DND-41 (cell line): ENCODE measurements at regions not wholly inside any gene's neighbourhood (a gene's known extent, or its start where the extent isn't known, plus 50 kb on each side); places are given as distances from the start of the nearest gene placed in this dataset.

Experiments
- CTCF ChIP-seq: IDR thresholded peaks from 2 replicates; pipeline ENCODE4 v1.5.1; 2012; ENCODE audit warnings: borderline replicate concordance, low read length, moderate library complexity, mild to moderate bottlenecking; ENCODE audit not compliant: poor library complexity, severe bottlenecking; ENCODE audit errors: extremely low read depth
- EZH2 ChIP-seq: IDR thresholded peaks from 3 replicates; pipeline ENCODE4 v1.6.1; 2012; ENCODE audit warnings: borderline replicate concordance, low read depth, mild to moderate bottlenecking, moderate library complexity, low read length, inconsistent platforms; ENCODE audit not compliant: severe bottlenecking

DNA sequence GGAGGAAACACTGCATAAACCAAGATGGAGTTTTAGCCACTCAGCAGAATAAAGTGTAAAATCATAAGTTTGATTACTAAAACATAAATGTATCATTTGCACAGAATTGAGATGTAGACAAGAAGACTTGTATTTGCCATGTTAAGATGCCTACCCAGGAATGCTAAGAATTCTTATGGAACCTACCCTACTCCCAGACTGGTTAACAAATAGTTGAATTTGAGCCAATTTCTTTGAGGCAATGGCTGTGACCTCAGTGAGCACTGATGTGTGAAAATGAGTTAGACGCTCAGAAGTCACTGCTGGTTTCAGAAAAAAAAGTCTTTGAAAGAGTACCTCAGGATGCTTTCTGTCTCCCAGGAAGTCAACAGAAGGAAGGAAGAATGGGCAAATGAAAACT lies 95.6 kb downstream of the ESM1 start:
- no peak for TF ChIP-seq EZH2
- TF ChIP-seq CTCF: no peak
